ENCODE measurements at regions not wholly inside any gene's neighbourhood (a gene's known extent, or its start where the extent isn't known, plus 50 kb on each side); places are given as distances from the start of the nearest gene placed in this dataset.

DNA sequence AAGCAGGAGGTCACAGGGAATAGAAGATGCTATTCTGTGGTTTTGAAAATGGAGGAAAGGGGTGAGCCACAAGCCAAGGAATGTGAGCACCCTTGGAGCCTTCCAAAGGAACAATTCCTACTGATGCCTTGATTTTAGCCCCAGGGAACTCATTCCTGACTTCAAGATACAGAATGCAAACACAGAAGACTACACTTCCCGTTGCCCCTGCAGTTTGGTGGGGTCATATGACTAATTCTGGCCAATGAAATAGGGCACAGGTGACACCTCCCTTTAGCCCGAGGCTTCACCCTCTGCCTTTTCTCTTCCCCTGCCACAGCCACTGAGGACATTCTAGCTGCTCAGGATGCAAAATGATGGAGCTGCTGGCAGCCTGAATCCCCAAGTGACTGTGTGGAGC, 126.1 kb downstream of the INHBB start:
- H3K4me3 ChIP-seq (replicated peaks in 1 of 3; ENCODE audit: insufficient read depth in 1 of 3, low read depth in 2 of 3, low read length in 3 of 3) = no peak overlapping the region
- no TSS peak for BruUV-seq (replicated peaks)
- no peak overlapping the region for H3K27ac ChIP-seq (ENCODE audit: extremely low read length, insufficient read depth, low read length)
- ChIA-PET POLR2A (interaction anchor here (1.3 to 2.1 kb wide), 2 partner anchors 10 to 29 kb away, joined by 4 to 10 read pairs; no protein-coding TSS in a partner anchor), CTCF (ENCODE audit: low intra/inter-chr PET ratio, low total read pairs) (no interaction called here)
- intact Hi-C loops (cut with micrococcal nuclease; ENCODE audit: unreplicated experiment) (no loop called here), in situ Hi-C loops (cut with HindIII; ENCODE audit: extremely low pct_ligation_motif_present, low pct_unique_long_range_greater_than_20kb) (no loop called here)
- no peak for ATAC-seq
- TF ChIP-seq ZBTB43 (CRISPR knock-in tag; conservative IDR thresholded peaks at IDR 0.05) (no peak), CENPX (CRISPR knock-in tag; IDR thresholded peaks at IDR 0.05) (no peak), ZBTB49 (CRISPR knock-in tag; IDR thresholded peaks at IDR 0.05; ENCODE audit: borderline replicate concordance) (no peak), ZNF607 (CRISPR knock-in tag; IDR thresholded peaks at IDR 0.05; ENCODE audit: borderline replicate concordance) (no peak), MTA3 (CRISPR knock-in tag; IDR thresholded peaks at IDR 0.05) (no peak), PRPF4 (IDR thresholded peaks at IDR 0.05; ENCODE audit: low read depth, low read length, poor library complexity, severe bottlenecking) (no peak), ZNF484 (CRISPR knock-in tag; IDR thresholded peaks at IDR 0.05; ENCODE audit: borderline replicate concordance, low read depth) (no peak), XRCC5 (optimal IDR thresholded peaks at IDR 0.05; ENCODE audit: low read length) (no peak), MAZ (IDR thresholded peaks at IDR 0.05; ENCODE audit: borderline replicate concordance, low read depth, low read length) (no peak), MAZ (CRISPR knock-in tag; IDR thresholded peaks at IDR 0.05; ENCODE audit: low read depth) (no peak)
- TF ChIP-seq, protein P1, sequence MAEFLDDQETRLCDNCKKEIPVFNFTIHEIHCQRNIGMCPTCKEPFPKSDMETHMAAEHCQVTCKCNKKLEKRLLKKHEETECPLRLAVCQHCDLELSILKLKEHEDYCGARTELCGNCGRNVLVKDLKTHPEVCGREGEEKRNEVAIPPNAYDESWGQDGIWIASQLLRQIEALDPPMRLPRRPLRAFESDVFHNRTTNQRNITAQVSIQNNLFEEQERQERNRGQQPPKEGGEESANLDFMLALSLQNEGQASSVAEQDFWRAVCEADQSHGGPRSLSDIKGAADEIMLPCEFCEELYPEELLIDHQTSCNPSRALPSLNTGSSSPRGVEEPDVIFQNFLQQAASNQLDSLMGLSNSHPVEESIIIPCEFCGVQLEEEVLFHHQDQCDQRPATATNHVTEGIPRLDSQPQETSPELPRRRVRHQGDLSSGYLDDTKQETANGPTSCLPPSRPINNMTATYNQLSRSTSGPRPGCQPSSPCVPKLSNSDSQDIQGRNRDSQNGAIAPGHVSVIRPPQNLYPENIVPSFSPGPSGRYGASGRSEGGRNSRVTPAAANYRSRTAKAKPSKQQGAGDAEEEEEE (CRISPR knock-in tag; IDR thresholded peaks at IDR 0.05; ENCODE audit: borderline replicate concordance) = no peak
- no peaks in the 10 kb centered on the region for H4K20me1 ChIP-seq (ENCODE audit: insufficient read depth, low read length)
- no peaks in the 10 kb centered on the region for H3K36me3 ChIP-seq (replicated peaks in 1 of 2; ENCODE audit: control insufficient read depth in 1 of 2, insufficient read depth in 2 of 2, low read length in 2 of 2)
- FAIRE-seq = no peak
- no peaks in the 10 kb centered on the region for H3K27me3 ChIP-seq (ENCODE audit: control insufficient read depth in 1 of 2, insufficient read depth in 2 of 2, low read length in 2 of 2)
- no peaks in the 10 kb centered on the region for H3K79me2 ChIP-seq (ENCODE audit: insufficient read depth, low read length)
- DNase-seq (ENCODE audit: low spot score) = no peak
- 39% methylated on average over 2 of the region's 2 CpGs for WGBS (ENCODE audit: low lambda C conversion rate)
- no peak overlapping the region for H3K4me2 ChIP-seq (ENCODE audit: low read depth, low read length)
- no peak overlapping the region for H2AFZ ChIP-seq (ENCODE audit: low read length)
- H3K9me3 ChIP-seq (ENCODE audit: low read length) = no peaks in the 10 kb centered on the region; the same call in 1 of the 2 replicates
- H3K9ac ChIP-seq (ENCODE audit: insufficient read depth, low read depth, low read length) = no peak overlapping the region
- H3K4me1 ChIP-seq (ENCODE audit: insufficient read depth, low read length) = peaks cover 89% of the 10 kb centered on the region
